GM23338 (cell line): ENCODE measurements at regions not wholly inside any gene's neighbourhood (a gene's known extent, or its start where the extent isn't known, plus 50 kb on each side); places are given as distances from the start of the nearest gene placed in this dataset.

Experiments used
- ATAC-seq: fragments of 200-7000 bp; cut with Tn5 transposase; 3 replicates; pipeline ENCODE4 v1.9.1; 2020
- DNase-seq: peaks from one replicate; pipeline ENCODE4 v3.0.0-alpha.2; 2015; ENCODE audit warnings: low spot score
- H2AFZ ChIP-seq: fragments of 200-600 bp; sonication (generic); 2 replicates; pipeline ENCODE4 v1.8.0; 2016; ENCODE audit warnings: antibody characterized with exemption, mild to moderate bottlenecking, moderate library complexity
- H3F3A ChIP-seq: fragments of 200-600 bp; sonication (generic); replicated peaks from 2 replicates; pipeline ENCODE4 v1.8.0; 2017; ENCODE audit warnings: antibody characterized with exemption, mixed run types, low read depth
- H3K27ac ChIP-seq: fragments of 200-600 bp; sonication (generic); 2 replicates; pipeline ENCODE4 v1.6.1; 2016; ENCODE audit warnings: low read depth
- H3K27me3 ChIP-seq: fragments of 200-600 bp; sonication (generic); 2 replicates; pipeline ENCODE4 v1.8.0; 2016; ENCODE audit warnings: mild to moderate bottlenecking, mixed run types, moderate library complexity; ENCODE audit not compliant: insufficient read depth
- H3K36me3 ChIP-seq: fragments of 200-600 bp; sonication (generic); 2 replicates; pipeline ENCODE4 v1.8.0; 2016; ENCODE audit warnings: mild to moderate bottlenecking; ENCODE audit not compliant: insufficient read depth
- H3K4me1 ChIP-seq: fragments of 200-600 bp; sonication (generic); 2 replicates; pipeline ENCODE4 v1.8.0; 2016; ENCODE audit warnings: mild to moderate bottlenecking, moderate library complexity; ENCODE audit not compliant: insufficient read depth
- H3K4me2 ChIP-seq: fragments of 200-600 bp; sonication (generic); 2 replicates; pipeline ENCODE4 v1.7.1; 2017; ENCODE audit warnings: mixed run types
- H3K4me3 ChIP-seq: fragments of 200-600 bp; sonication (generic); 2 replicates; pipeline ENCODE4 v1.6.1; 2016; ENCODE audit warnings: mixed run types
- H3K79me2 ChIP-seq: fragments of 200-600 bp; sonication (generic); replicated peaks from 2 replicates; pipeline ENCODE4 v1.8.0; 2017; ENCODE audit warnings: mild to moderate bottlenecking; ENCODE audit not compliant: insufficient read depth
- H3K9me2 ChIP-seq: fragments of 200-600 bp; sonication (generic); 2 replicates; pipeline ENCODE4 v1.8.0; 2017; ENCODE audit not compliant: insufficient read depth
- H4K20me1 ChIP-seq: fragments of 200-600 bp; sonication (generic); replicated peaks from 2 replicates; pipeline ENCODE4 v1.8.0; 2017; ENCODE audit warnings: mild to moderate bottlenecking; ENCODE audit not compliant: insufficient read depth
- H3K27ac Mint-ChIP-seq: 2 replicates; pipeline ENCODE4 v1.8.0; 2020; ENCODE audit warnings: inconsistent platforms, mild to moderate bottlenecking, moderate library complexity, mixed read lengths
- H3K27me3 Mint-ChIP-seq: 3 replicates; pipeline ENCODE4 v1.8.0; 2022; ENCODE audit warnings: low read depth, mild to moderate bottlenecking, moderate library complexity, mixed read lengths, inconsistent platforms; ENCODE audit not compliant: insufficient read depth, poor library complexity
- H3K36me3 Mint-ChIP-seq: 3 replicates; pipeline ENCODE4 v1.8.0; 2021; ENCODE audit warnings: low read depth, mild to moderate bottlenecking, inconsistent platforms, moderate library complexity, mixed read lengths
- H3K4me1 Mint-ChIP-seq: 3 replicates; pipeline ENCODE4 v1.8.0; 2020; ENCODE audit warnings: mild to moderate bottlenecking, inconsistent platforms, mixed read lengths
- H3K4me3 Mint-ChIP-seq: 3 replicates; pipeline ENCODE4 v1.8.0; 2021; ENCODE audit warnings: moderate library complexity, mild to moderate bottlenecking, inconsistent platforms, mixed read lengths
- H3K9me3 Mint-ChIP-seq: 3 replicates; pipeline ENCODE4 v1.8.0; 2020; ENCODE audit warnings: moderate library complexity, mild to moderate bottlenecking, inconsistent platforms, mixed read lengths
- CREB1 ChIP-seq: fragments of 250-450 bp; sonication (Bioruptor Pico); IDR thresholded peaks from 2 replicates; pipeline ENCODE4 v1.5.0; 2020; ENCODE audit warnings: low read depth, mild to moderate bottlenecking, moderate library complexity
- EZH2 ChIP-seq: fragments of 200-600 bp; sonication (generic); IDR thresholded peaks from one replicate; pipeline ENCODE4 v1.8.0; 2017; ENCODE audit warnings: antibody characterized with exemption, mild to moderate bottlenecking, low read depth; ENCODE audit not compliant: unreplicated experiment
- EZH2phosphoT487 ChIP-seq: fragments of 200-600 bp; sonication (generic); IDR thresholded peaks from one replicate; pipeline ENCODE4 v1.8.1; 2018; ENCODE audit warnings: antibody characterized with exemption; ENCODE audit not compliant: unreplicated experiment
- JUNB ChIP-seq: IDR thresholded peaks from one replicate; pipeline ENCODE4 v1.6.1; 2016; ENCODE audit warnings: antibody characterized with exemption; ENCODE audit not compliant: unreplicated experiment
- NANOG ChIP-seq: IDR thresholded peaks from 2 replicates; pipeline ENCODE4 v1.6.1; 2016; ENCODE audit warnings: antibody characterized with exemption, borderline replicate concordance
- POLR2AphosphoS5 ChIP-seq: IDR thresholded peaks from 2 replicates; pipeline ENCODE4 v1.6.1; 2016; ENCODE audit warnings: antibody characterized with exemption, low read depth
- STAT1 ChIP-seq: IDR thresholded peaks from one replicate; pipeline ENCODE4 v1.6.1; 2016; ENCODE audit warnings: antibody characterized with exemption; ENCODE audit not compliant: unreplicated experiment
- ZNF114 ChIP-seq: fragments of 250-450 bp; sonication (Bioruptor Pico); IDR thresholded peaks from 2 replicates; pipeline ENCODE4 v1.5.0; 2020; ENCODE audit warnings: mild to moderate bottlenecking, moderate library complexity
- ZNF331 ChIP-seq: fragments of 250-450 bp; sonication (Bioruptor Pico); IDR thresholded peaks from 2 replicates; pipeline ENCODE4 v1.5.0; 2020; ENCODE audit warnings: low read depth, mild to moderate bottlenecking, moderate library complexity
- TF ChIP-seq, protein P1 (sequence below): fragments of 250-450 bp; sonication (Bioruptor Pico); IDR thresholded peaks from 2 replicates; pipeline ENCODE4 v1.5.0; 2020; ENCODE audit warnings: mild to moderate bottlenecking, moderate library complexity
- TF ChIP-seq, protein P2 (sequence below), 2 experiments: fragments of 200-600 bp in 1 of 2; sonication (generic) in 1 of 2; conservative IDR thresholded peaks; 2 replicates each; pipeline versions ENCODE4 v1.5.1 to v1.6.1; 2016 to 2017; ENCODE audit warnings: antibody characterized with exemption in 2 of 2, low read depth in 2 of 2, mild to moderate bottlenecking in 2 of 2, moderate library complexity in 1 of 2
- TF ChIP-seq, protein P3 (sequence below): IDR thresholded peaks from 2 replicates; pipeline ENCODE4 v1.6.1; 2016; ENCODE audit warnings: antibody characterized with exemption
- TF ChIP-seq, protein P4 (sequence below): IDR thresholded peaks from one replicate; pipeline ENCODE4 v1.6.1; 2018; ENCODE audit warnings: antibody characterized with exemption; ENCODE audit not compliant: unreplicated experiment

DNA sequence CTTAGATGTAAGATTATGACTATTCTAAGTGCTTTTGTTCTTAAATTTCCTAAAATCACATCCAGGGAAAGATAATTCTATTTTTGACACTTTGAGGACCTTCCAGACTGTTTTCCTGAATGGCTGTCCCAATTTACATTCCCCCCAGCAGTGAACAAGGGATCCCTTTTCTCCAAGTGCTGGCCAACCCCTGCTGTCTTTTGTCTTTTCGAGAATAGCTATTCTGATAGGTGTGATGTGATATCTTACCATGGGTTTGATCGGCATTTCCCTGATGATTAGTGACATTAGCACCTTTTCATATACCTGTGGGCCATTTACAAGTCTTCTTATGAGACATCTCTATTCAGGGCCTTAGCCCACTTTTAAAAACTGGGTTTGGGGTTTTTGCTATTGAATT, 526.7 kb upstream of the FZD8 start:
- no peak overlapping the region for H2AFZ ChIP-seq
- H3K79me2 ChIP-seq, result no peaks in the 10 kb centered on the region
- no peak for TF ChIP-seq EZH2
- TF ChIP-seq, protein P1, sequence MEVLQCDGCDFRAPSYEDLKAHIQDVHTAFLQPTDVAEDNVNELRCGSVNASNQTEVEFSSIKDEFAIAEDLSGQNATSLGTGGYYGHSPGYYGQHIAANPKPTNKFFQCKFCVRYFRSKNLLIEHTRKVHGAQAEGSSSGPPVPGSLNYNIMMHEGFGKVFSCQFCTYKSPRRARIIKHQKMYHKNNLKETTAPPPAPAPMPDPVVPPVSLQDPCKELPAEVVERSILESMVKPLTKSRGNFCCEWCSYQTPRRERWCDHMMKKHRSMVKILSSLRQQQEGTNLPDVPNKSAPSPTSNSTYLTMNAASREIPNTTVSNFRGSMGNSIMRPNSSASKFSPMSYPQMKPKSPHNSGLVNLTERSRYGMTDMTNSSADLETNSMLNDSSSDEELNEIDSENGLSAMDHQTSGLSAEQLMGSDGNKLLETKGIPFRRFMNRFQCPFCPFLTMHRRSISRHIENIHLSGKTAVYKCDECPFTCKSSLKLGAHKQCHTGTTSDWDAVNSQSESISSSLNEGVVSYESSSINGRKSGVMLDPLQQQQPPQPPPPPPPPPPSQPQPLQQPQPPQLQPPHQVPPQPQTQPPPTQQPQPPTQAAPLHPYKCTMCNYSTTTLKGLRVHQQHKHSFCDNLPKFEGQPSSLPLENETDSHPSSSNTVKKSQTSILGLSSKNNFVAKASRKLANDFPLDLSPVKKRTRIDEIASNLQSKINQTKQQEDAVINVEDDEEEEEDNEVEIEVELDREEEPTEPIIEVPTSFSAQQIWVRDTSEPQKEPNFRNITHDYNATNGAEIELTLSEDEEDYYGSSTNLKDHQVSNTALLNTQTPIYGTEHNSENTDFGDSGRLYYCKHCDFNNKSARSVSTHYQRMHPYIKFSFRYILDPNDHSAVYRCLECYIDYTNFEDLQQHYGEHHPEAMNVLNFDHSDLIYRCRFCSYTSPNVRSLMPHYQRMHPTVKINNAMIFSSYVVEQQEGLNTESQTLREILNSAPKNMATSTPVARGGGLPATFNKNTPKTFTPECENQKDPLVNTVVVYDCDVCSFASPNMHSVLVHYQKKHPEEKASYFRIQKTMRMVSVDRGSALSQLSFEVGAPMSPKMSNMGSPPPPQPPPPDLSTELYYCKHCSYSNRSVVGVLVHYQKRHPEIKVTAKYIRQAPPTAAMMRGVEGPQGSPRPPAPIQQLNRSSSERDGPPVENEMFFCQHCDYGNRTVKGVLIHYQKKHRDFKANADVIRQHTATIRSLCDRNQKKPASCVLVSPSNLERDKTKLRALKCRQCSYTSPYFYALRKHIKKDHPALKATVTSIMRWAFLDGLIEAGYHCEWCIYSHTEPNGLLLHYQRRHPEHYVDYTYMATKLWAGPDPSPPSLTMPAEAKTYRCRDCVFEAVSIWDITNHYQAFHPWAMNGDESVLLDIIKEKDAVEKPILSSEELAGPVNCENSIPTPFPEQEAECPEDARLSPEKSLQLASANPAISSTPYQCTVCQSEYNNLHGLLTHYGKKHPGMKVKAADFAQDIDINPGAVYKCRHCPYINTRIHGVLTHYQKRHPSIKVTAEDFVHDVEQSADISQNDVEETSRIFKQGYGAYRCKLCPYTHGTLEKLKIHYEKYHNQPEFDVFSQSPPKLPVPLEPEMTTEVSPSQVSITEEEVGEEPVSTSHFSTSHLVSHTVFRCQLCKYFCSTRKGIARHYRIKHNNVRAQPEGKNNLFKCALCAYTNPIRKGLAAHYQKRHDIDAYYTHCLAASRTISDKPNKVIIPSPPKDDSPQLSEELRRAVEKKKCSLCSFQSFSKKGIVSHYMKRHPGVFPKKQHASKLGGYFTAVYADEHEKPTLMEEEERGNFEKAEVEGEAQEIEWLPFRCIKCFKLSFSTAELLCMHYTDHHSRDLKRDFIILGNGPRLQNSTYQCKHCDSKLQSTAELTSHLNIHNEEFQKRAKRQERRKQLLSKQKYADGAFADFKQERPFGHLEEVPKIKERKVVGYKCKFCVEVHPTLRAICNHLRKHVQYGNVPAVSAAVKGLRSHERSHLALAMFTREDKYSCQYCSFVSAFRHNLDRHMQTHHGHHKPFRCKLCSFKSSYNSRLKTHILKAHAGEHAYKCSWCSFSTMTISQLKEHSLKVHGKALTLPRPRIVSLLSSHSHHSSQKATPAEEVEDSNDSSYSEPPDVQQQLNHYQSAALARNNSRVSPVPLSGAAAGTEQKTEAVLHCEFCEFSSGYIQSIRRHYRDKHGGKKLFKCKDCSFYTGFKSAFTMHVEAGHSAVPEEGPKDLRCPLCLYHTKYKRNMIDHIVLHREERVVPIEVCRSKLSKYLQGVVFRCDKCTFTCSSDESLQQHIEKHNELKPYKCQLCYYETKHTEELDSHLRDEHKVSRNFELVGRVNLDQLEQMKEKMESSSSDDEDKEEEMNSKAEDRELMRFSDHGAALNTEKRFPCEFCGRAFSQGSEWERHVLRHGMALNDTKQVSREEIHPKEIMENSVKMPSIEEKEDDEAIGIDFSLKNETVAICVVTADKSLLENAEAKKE (CRISPR knock-in tag), result no peak
- no peak for TF ChIP-seq STAT1
- TF ChIP-seq JUNB, result no peak
- TF ChIP-seq, protein P2, sequence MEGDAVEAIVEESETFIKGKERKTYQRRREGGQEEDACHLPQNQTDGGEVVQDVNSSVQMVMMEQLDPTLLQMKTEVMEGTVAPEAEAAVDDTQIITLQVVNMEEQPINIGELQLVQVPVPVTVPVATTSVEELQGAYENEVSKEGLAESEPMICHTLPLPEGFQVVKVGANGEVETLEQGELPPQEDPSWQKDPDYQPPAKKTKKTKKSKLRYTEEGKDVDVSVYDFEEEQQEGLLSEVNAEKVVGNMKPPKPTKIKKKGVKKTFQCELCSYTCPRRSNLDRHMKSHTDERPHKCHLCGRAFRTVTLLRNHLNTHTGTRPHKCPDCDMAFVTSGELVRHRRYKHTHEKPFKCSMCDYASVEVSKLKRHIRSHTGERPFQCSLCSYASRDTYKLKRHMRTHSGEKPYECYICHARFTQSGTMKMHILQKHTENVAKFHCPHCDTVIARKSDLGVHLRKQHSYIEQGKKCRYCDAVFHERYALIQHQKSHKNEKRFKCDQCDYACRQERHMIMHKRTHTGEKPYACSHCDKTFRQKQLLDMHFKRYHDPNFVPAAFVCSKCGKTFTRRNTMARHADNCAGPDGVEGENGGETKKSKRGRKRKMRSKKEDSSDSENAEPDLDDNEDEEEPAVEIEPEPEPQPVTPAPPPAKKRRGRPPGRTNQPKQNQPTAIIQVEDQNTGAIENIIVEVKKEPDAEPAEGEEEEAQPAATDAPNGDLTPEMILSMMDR (conservative IDR thresholded peaks at IDR 0.05; ENCODE audit: low read depth in 2 of 2), result no peak
- TF ChIP-seq ZNF331, result no peak
- TF ChIP-seq ZNF114 (CRISPR knock-in tag), result no peak
- TF ChIP-seq, protein P3, sequence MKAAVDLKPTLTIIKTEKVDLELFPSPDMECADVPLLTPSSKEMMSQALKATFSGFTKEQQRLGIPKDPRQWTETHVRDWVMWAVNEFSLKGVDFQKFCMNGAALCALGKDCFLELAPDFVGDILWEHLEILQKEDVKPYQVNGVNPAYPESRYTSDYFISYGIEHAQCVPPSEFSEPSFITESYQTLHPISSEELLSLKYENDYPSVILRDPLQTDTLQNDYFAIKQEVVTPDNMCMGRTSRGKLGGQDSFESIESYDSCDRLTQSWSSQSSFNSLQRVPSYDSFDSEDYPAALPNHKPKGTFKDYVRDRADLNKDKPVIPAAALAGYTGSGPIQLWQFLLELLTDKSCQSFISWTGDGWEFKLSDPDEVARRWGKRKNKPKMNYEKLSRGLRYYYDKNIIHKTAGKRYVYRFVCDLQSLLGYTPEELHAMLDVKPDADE, result no peak
- TF ChIP-seq NANOG, result no peak
- TF ChIP-seq CREB1, result no peak
- no peak for TF ChIP-seq EZH2phosphoT487
- TF ChIP-seq POLR2AphosphoS5, result no peak
- TF ChIP-seq, protein P4, sequence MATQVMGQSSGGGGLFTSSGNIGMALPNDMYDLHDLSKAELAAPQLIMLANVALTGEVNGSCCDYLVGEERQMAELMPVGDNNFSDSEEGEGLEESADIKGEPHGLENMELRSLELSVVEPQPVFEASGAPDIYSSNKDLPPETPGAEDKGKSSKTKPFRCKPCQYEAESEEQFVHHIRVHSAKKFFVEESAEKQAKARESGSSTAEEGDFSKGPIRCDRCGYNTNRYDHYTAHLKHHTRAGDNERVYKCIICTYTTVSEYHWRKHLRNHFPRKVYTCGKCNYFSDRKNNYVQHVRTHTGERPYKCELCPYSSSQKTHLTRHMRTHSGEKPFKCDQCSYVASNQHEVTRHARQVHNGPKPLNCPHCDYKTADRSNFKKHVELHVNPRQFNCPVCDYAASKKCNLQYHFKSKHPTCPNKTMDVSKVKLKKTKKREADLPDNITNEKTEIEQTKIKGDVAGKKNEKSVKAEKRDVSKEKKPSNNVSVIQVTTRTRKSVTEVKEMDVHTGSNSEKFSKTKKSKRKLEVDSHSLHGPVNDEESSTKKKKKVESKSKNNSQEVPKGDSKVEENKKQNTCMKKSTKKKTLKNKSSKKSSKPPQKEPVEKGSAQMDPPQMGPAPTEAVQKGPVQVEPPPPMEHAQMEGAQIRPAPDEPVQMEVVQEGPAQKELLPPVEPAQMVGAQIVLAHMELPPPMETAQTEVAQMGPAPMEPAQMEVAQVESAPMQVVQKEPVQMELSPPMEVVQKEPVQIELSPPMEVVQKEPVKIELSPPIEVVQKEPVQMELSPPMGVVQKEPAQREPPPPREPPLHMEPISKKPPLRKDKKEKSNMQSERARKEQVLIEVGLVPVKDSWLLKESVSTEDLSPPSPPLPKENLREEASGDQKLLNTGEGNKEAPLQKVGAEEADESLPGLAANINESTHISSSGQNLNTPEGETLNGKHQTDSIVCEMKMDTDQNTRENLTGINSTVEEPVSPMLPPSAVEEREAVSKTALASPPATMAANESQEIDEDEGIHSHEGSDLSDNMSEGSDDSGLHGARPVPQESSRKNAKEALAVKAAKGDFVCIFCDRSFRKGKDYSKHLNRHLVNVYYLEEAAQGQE, result no peak
- no peak for ATAC-seq
- no peak for DNase-seq
- peak overlapping the region; percentile 18; the same call in 1 of the 2 replicates for H3K4me2 ChIP-seq
- no peaks in the 10 kb centered on the region for H3K36me3 ChIP-seq
- Mint-ChIP-seq H3K36me3 (no peaks in the 10 kb centered on the region), H3K27me3 (no peaks in the 10 kb centered on the region), H3K4me3 (no peak overlapping the region), H3K4me1 (peaks cover 51% of the 10 kb centered on the region), H3K27ac (no peak overlapping the region), H3K9me3 (no peaks in the 10 kb centered on the region)
- H3F3A ChIP-seq, result no peaks in the 10 kb centered on the region
- no peak overlapping the region for H3K27ac ChIP-seq
- no peaks in the 10 kb centered on the region for H3K9me2 ChIP-seq
- no peaks in the 10 kb centered on the region for H4K20me1 ChIP-seq
- H3K4me1 ChIP-seq, result peaks cover 48% of the 10 kb centered on the region
- no peak overlapping the region for H3K4me3 ChIP-seq
- no peaks in the 10 kb centered on the region for H3K27me3 ChIP-seq
